OCI-LY3 (cell line): ENCODE measurements at regions not wholly inside any gene's neighbourhood (a gene's known extent, or its start where the extent isn't known, plus 50 kb on each side); places are given as distances from the start of the nearest gene placed in this dataset.

Source experiments
- H2AFZ ChIP-seq: fragments of 200-600, 300-600 bp; shearing (Covaris generic); 2 replicates; pipeline ENCODE4 v1.6.0; 2014; ENCODE audit warnings: antibody characterized with exemption, low read depth, low read length
- H3K27ac ChIP-seq: fragments of 200-600, 300-600 bp; sonication (generic); 2 replicates; pipeline ENCODE4 v1.5.1; 2014; ENCODE audit warnings: mild to moderate bottlenecking, low read length, moderate library complexity, mixed read lengths
- H3K27me3 ChIP-seq: fragments of 200-600, 300-600 bp; sonication (generic); 2 replicates; pipeline ENCODE4 v1.6.1; 2014; ENCODE audit warnings: low read depth, low read length, mixed read lengths
- H3K36me3 ChIP-seq: fragments of 200-600, 300-600 bp; sonication (generic); replicated peaks from 2 replicates; pipeline ENCODE3; 2014; ENCODE audit warnings: low read depth, low read length, mixed read lengths
- H3K4me1 ChIP-seq: fragments of 300-600, 200-600 bp; sonication (generic); 2 replicates; pipeline ENCODE4 v1.6.1; 2014; ENCODE audit warnings: low read length, mixed read lengths
- H3K4me2 ChIP-seq: fragments of 200-600, 300-600 bp; sonication (generic); 2 replicates; pipeline ENCODE4 v1.6.1; 2014; ENCODE audit warnings: low read length, mixed read lengths
- H3K4me3 ChIP-seq: fragments of 300-600, 200-600 bp; sonication (generic); 2 replicates; pipeline ENCODE4 v1.5.1; 2014; ENCODE audit warnings: antibody characterized with exemption, mild to moderate bottlenecking, low read length, moderate library complexity
- H3K79me2 ChIP-seq: fragments of 300-600, 200-600 bp; shearing (Covaris generic); 2 replicates; pipeline ENCODE4 v1.6.1; 2014; ENCODE audit warnings: mild to moderate bottlenecking, low read length, mixed read lengths
- H3K9ac ChIP-seq: fragments of 300-600, 200-600 bp; shearing (Covaris generic); 2 replicates; pipeline ENCODE4 v1.6.0; 2014; ENCODE audit warnings: mild to moderate bottlenecking, low read length, moderate library complexity
- H3K9me3 ChIP-seq: fragments of 200-600, 300-600 bp; shearing (Covaris generic); 2 replicates; pipeline ENCODE4 v1.6.1; 2014; ENCODE audit warnings: low read length, mixed read lengths; ENCODE audit not compliant: insufficient read depth
- H4K20me1 ChIP-seq: fragments of 200-600, 300-600 bp; sonication (generic); 2 replicates; pipeline ENCODE4 v1.6.1; 2016; ENCODE audit warnings: low read length, mixed read lengths; ENCODE audit not compliant: insufficient read depth
- EZH2phosphoT487 ChIP-seq: fragments of 200-600 bp; shearing (Covaris generic); IDR thresholded peaks from 2 replicates; pipeline ENCODE4 v1.6.1; 2018; ENCODE audit warnings: antibody characterized with exemption, mixed run types, low read depth
- TF ChIP-seq, protein P1 (sequence below): fragments of 200-600, 300-600 bp; sonication (generic); IDR thresholded peaks from 2 replicates; pipeline ENCODE4 v1.5.1; 2014; ENCODE audit warnings: antibody characterized with exemption, low read length, low read depth

DNA sequence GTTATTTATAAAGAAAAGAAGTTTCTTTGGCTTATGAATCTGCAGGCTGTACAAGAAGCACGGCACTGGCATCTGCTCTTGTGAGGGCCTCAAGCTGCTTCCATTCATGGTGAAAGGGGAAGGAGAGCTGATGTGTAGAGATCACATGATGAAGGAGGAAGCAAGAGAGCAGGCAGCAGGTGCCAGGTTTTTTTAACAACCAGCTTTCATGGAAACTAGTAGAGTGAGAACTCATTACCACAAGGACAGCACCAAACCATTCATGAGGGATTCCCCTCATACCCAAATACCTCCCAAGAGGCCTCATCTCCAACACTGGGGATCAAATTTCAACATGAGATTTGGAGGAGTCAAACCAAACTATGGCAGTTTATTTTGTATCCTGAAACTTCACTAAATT is 85.8 kb upstream of the CAMK1G start:
- Histone ChIP-seq H3K4me3 (peak overlapping the region; percentile 6; the same call in 1 of the 2 replicates), H3K9me3 (peaks cover 36% of the 10 kb centered on the region), H2AFZ (no peak overlapping the region), H3K9ac (no peak overlapping the region), H3K27me3 (no peaks in the 10 kb centered on the region), H3K79me2 (no peaks in the 10 kb centered on the region), H3K4me1 (peaks cover 18% of the 10 kb centered on the region), H3K27ac (peak overlapping the region; percentile 70), H3K36me3 (peaks cover 37% of the 10 kb centered on the region), H3K4me2 (peak overlapping the region; percentile 10; the same call in 1 of the 2 replicates), H4K20me1 (no peaks in the 10 kb centered on the region)
- TF ChIP-seq, protein P1, sequence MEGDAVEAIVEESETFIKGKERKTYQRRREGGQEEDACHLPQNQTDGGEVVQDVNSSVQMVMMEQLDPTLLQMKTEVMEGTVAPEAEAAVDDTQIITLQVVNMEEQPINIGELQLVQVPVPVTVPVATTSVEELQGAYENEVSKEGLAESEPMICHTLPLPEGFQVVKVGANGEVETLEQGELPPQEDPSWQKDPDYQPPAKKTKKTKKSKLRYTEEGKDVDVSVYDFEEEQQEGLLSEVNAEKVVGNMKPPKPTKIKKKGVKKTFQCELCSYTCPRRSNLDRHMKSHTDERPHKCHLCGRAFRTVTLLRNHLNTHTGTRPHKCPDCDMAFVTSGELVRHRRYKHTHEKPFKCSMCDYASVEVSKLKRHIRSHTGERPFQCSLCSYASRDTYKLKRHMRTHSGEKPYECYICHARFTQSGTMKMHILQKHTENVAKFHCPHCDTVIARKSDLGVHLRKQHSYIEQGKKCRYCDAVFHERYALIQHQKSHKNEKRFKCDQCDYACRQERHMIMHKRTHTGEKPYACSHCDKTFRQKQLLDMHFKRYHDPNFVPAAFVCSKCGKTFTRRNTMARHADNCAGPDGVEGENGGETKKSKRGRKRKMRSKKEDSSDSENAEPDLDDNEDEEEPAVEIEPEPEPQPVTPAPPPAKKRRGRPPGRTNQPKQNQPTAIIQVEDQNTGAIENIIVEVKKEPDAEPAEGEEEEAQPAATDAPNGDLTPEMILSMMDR, result no peak
- no peak for TF ChIP-seq EZH2phosphoT487

DNA sequence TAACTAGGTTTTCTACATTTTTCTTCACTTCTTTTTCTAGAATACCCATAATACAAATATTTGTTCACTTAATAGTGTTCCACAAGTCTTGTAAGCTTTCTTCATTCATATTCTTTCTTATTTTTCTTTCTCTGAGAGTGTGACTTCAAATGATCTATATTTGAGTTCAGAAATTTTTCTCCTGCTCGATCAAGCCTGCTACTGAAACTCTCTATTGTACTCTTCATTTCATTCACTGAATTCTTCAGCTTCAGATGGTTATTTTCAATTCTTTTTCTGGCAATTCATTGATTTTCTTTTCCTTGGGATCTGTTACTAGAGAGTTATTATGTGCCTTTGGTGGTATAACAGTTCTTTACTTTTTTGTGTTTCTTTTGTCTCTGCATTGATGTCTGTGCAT is 82.5 kb upstream of the CAMK1G start:
- Histone ChIP-seq H3K9me3 (peaks cover 36% of the 10 kb centered on the region), H3K4me3 (no peak overlapping the region), H4K20me1 (no peaks in the 10 kb centered on the region), H2AFZ (no peak overlapping the region), H3K79me2 (no peaks in the 10 kb centered on the region), H3K9ac (no peak overlapping the region), H3K27ac (no peak overlapping the region), H3K27me3 (no peaks in the 10 kb centered on the region), H3K36me3 (peaks cover 32% of the 10 kb centered on the region), H3K4me1 (peaks cover 18% of the 10 kb centered on the region), H3K4me2 (no peak overlapping the region)
- TF ChIP-seq, protein P1, result no peak
- no peak for TF ChIP-seq EZH2phosphoT487

DNA sequence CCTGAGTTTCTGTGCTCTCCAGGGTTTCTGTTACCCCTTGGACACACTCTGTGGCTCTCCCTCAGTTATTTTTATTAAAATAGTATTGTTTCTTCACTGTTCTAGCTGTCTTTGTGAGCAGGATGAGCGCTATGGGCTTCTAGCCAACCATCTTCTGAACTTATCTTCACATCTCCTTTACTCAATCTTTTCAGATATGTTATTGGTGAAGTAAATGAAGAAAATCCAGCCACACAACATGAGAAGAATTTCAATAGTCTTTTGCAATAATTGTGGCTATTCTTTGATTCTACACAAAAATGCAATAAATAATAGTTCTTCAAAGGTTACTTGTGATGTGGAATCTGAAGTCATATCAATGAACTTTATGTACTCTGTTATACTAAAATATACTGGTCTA is 80.3 kb upstream of the CAMK1G start:
- H4K20me1 ChIP-seq, result no peaks in the 10 kb centered on the region
- no peak overlapping the region for H3K27ac ChIP-seq
- peaks cover 27% of the 10 kb centered on the region for H3K9me3 ChIP-seq
- no peak overlapping the region for H3K4me3 ChIP-seq
- TF ChIP-seq, protein P1, result no peak
- TF ChIP-seq EZH2phosphoT487, result no peak
- no peaks in the 10 kb centered on the region for H3K79me2 ChIP-seq
- H2AFZ ChIP-seq, result no peak overlapping the region
- H3K4me1 ChIP-seq, result peaks cover 7% of the 10 kb centered on the region
- H3K9ac ChIP-seq, result no peak overlapping the region
- no peak overlapping the region for H3K4me2 ChIP-seq
- no peaks in the 10 kb centered on the region for H3K27me3 ChIP-seq
- peaks cover 21% of the 10 kb centered on the region for H3K36me3 ChIP-seq

DNA sequence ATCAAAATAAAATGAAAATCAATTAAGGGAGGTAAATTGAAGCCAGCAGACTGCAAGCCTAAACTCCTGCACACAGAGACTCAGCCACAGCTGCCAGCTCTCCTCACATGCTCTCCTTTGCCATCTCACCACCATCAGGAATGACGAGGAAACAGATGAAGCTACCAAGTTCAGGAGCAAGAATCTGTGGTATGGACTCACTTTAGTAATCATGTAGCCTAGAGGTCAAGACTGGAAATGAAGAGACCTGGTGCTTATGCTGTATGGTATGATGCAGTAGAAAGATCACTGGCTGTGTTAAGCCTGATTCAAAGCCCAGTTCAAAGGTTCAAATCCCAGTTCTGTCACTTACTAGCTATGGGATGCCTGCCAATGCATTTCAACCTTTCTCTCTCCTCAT is 78.9 kb upstream of the CAMK1G start:
- no peak overlapping the region for H3K27ac ChIP-seq
- no peaks in the 10 kb centered on the region for H3K79me2 ChIP-seq
- H3K4me3 ChIP-seq, result no peak overlapping the region
- H4K20me1 ChIP-seq, result no peaks in the 10 kb centered on the region
- peaks cover 14% of the 10 kb centered on the region for H3K36me3 ChIP-seq
- no peak overlapping the region for H3K9ac ChIP-seq
- TF ChIP-seq, protein P1, result no peak
- no peak for TF ChIP-seq EZH2phosphoT487
- H3K9me3 ChIP-seq, result peaks cover 18% of the 10 kb centered on the region
- no peak overlapping the region for H2AFZ ChIP-seq
- H3K27me3 ChIP-seq, result no peaks in the 10 kb centered on the region
- 0 out of 2 replicates have a peak, but pooled peaks cover 3% of the 10 kb centered on the region for H3K4me1 ChIP-seq
- H3K4me2 ChIP-seq, result no peak overlapping the region
